Superior temporal gyrus (tissue), 1 donor: ENCODE measurements at regions not wholly inside any gene's neighbourhood (a gene's known extent, or its start where the extent isn't known, plus 50 kb on each side); places are given as distances from the start of the nearest gene placed in this dataset.

Experiments used
- DNase-seq: peaks from one replicate; pipeline ENCODE4 v3.0.0-alpha.2; 2016; ENCODE audit errors: extremely low spot score

DNA sequence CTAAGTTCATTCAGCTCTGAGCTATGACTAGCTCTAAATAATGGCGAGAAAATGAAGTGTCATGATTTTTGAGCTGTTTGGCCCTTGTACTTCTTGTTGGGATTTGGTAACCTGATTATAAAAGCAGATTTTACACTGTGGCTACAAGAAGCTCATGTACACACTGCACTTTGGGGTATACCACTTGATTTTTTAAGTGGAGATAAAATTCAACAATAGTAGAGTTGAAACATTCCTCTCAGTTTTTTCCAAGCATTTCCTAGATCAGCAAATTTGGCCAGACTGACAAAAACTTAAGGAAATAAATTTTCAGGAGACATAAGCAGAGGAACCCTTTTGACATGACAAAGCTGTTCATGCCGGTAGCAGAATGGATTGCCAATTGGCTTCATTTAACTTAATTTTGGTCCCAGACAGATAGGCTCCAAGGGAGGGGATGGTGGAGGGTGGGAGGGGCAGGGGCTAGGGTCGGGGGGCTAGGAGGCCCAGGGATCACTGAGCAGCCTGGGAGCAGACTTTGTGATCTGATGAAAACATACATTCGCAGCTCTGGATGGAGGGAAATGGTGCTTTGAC is 575.9 kb downstream of the METTL15 start:
- DNase-seq, result no peak

DNA sequence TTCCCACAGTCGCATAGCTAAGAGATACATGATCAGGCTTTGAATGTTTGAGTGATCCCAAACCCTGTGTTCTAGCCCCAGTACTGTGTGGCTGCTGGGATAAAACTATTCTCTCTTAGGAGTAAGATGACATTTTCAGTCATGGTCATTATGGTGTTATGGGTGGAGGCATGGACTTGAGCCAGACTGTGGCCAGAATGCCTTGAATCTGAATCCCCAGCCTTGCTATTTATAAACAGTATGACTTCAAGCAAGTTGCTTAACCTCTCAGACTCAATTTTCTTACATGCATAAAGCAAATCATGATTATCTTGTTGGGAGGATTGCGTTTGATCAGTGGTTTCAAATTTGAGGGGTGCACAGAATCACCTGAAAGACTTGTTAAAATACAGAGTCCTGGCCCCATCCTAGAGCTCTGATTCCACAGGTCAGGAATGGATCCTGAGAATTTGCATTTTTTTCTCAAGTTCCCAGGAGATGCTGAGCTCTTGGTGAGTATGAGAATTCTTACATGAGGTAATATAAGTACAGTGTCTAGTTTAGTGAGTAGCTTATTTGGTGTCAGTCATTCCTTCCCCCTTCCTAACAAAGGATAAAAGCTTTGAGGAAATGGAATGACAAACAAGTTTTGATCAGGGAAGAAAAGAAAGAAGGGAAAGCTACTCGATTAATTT is 571.7 kb downstream of the METTL15 start:
- no peak for DNase-seq

DNA sequence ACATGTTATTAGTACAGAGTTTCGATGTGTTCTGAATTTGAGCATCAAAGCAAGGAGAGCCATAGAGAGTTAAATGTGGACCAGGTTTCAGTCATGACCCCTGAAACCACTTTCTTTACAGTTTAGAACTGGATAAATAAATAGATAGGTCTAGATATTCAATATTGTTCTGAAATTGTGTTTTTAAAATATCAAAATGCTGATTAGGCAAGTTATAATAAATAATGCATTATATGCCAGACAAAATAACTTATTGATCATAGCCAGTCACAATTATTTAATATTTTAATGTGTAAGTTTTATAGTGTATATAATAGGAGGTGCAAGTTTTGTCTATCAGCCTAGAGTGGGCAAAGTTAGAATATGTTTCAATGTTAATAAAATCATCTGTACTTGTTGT is 569.5 kb downstream of the METTL15 start:
- no peak for DNase-seq

DNA sequence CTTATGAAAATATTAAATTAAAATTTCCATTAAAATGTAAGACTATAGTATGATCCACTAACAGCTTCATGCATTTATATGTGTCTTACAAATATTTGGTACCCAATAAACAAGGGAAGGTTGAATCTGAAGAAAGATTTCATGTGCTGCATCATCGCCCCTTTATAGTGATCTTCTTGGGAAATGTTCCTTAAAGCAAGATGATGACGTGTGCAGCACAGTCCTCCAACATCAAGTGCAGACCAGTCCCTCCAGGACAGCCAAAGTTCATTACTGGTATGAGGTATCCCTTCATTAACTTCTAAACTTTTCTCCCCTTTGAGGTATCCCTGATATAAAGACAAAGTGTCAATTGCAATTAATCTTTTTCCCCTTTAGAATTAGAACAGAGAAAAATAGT is 567.0 kb downstream of the METTL15 start:
- no peak for DNase-seq

DNA sequence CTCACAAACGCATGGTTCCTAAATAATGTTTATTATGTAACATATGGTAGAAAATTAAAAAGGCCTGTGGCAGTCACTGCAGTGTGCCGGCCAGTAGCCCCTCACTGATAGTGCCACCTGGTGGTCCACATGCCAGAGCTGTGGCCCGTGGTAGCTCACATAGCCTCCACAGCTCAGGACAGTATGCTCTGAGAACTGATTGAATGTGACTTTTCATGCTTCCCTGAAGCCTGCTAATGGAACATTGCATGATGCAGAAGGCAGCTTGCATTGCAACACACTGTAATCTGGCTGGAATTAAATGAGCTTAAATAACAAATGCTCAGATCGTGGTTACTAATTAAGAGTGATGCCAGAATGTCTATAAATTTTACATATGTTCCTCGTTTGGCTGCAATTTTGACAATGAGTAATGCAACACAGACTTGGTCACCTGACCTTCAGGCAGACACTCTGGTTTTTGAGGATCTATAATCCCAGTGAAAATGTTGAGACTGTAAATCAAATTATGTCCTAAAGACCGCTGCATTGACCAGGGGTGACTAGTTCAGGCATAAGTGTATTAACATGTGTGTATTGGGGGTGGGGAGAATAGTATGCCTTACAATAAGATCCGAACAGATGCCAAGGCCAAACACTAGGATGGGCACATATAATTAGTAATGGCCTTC is 566.4 kb downstream of the METTL15 start:
- no peak for DNase-seq

DNA sequence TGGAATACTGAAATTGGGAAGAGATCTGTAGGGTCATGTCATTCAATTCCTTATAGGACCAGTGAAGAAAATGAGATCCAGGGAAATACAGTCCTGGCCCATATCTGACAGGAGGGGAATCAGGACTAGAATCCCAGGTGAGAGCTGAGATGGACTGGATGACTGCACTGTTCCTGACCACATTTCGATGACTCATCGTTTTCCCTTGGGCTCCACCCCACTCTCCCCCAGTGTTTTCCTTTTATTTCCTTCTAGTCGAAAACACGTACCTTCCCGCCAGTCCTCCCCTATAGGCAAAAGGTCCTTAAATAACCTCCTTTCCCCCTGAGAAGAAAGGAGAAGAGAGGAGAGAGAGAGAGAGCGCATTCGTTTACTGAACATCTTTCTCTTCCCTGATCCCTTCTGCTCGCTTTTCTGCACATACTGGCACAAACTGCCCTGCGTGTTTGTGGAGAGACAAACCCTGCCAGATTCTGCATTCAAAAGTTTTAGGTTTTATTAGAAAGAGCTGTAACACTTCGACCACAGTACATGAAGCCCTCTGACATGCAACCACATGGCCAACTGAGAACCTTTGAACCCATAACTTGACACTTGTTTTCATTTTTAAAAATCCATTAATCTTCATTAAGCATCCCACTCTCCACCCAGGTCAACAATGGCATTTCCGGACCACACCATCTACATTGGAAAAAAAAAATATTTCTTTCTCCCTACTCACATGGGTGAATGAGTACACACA is 565.7 kb downstream of the METTL15 start:
- DNase-seq, result no peak

DNA sequence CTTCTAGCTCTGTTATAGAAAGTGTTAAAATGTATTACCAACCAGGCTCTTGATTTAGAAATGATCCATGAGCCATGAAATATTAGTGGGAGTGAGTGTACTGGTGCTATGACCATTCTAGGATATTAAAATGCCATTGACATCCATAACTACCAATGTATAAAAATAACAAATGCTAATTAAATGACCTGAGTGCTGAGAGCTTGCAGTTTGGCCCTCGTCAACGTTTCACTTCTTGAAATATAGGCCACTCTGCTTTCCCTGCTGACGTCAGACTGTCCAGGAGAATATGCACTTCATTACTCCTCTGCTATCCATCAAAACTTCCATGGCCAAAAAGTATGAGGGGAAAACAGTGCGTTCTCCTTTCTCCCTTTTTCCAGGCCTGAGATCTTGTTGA is 563.1 kb downstream of the METTL15 start:
- no peak for DNase-seq

DNA sequence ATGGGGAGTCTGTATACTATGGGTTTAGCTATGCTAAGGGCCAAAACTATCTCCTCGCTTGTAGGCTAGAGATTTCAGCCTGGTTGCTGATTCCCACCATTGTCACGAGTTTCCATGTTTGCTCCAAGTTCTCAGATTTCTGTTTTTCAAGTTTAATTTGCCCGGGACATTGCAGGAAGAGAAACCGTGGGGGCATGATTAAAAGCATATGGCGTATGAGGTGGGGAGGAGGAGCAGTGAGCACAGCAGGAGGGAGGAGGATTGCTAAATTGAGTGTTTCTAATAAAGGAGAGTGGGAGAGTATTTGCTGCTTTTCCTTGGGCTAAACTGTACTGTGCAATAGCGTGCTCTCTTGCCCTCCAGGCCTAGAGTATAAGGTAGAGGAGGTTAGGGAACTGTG is 558.4 kb downstream of the METTL15 start:
- DNase-seq, result no peak

DNA sequence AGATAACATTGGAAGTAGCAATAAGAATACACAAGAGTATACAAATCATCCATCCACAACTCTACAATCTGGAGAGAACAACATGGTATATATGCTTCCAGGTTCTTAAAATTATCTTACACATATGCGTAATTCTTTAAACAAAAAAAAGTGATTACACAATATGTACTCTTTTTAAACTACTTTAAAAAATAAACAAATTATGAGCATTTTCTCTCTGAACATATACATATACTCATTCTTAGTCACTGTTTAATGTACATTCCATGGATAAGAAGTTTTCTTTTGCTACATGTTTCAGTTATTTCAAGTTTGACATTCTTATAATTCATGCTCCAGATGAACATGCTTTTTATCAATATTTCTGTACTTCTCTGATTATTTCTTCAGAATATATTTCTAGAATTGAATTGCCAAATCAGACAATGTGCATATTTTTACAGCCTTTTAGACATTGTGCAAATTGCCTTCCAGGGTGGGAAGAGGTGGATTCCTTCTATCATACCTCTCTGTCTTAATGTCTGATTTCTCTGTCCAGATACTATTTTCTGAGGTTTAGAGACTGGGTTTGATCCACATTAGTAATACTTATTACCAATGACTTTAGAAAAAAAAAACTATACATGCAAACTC is 551.6 kb downstream of the METTL15 start:
- no peak for DNase-seq

DNA sequence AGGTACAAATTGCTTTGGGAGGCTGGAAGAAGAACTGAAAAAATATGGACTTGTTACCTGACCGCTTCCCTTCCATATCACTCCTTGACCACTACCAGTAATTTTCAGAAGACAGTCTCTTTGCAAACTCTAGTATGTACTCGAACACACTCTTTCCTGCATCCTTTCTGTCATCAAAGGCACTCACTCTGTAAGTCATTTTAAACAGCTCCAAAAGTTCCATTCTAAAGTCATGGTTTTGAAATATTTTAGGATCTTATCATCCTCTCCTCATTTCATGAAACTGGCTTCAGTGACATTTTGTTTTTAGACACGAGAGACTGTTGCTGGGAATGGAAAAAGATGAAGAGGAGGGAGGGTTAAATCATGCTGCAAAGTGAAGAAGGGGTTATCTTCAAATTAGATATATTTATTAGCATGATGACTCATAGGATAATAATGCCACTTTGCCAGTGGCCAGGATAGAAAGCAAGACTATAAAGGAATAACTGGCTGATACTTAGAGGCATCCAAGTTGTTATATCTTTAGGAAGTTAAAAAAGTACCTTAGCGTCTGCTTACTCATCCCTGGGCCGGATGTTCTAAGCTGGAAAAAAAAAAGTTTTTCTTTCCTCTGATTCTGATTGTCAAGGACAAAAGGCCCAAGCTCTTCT is 549.3 kb downstream of the METTL15 start:
- DNase-seq, result no peak

DNA sequence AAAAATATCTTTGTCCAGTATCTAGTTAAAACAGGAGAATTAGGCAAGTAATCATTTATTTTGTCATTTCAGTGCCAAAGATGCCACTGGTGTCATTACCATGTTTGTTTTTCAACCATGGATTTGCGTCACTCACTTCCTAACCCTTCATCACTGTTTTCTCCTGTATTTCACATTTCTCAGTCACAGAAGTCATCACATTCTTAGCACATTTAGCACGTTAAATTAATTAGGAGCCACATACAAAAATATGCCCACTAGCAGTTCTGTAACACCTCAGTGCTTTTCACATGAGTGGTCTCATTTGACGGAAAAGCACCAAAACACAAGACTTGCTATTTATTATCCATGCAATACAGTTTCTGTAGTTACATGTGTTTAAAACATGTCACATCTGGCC is 546.0 kb downstream of the METTL15 start:
- no peak for DNase-seq

DNA sequence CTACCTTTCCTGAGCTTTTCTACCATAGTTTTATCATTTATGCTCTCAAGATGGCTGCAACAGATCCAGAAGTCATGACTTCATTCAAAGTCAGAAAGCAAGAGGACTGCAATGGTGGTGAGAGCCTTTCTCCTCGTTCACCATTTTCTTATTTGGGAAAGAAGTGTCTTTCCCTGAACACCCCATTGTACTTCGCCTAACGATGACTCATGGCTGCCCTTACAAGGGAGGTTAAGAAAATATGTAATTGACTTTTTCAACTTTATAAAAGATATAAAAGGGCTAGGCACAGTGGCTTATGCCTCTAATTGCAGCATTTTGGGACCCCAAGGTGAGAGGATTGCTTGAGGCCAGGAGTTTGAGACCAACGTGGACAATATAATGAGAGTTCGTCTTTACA is 541.7 kb downstream of the METTL15 start:
- DNase-seq, result no peak

DNA sequence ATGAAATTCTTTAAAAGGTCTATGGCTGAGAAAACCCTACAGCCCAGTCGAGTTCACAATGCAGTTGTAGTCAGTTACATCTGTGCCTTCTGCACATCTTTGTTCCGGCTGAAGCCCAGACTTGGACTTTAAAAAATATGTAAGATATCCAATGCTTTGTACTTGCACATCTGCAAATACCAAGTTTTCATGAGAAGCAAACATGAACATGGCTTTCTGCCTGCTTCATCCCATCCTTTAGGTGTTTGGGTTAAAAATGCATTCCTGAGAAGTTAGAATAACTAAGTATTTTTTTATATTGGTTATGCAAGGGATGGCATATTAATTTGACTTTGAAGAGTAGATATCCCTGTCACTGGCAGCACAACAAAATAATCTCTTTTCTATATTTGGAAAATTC is 528.4 kb downstream of the METTL15 start:
- no peak for DNase-seq

DNA sequence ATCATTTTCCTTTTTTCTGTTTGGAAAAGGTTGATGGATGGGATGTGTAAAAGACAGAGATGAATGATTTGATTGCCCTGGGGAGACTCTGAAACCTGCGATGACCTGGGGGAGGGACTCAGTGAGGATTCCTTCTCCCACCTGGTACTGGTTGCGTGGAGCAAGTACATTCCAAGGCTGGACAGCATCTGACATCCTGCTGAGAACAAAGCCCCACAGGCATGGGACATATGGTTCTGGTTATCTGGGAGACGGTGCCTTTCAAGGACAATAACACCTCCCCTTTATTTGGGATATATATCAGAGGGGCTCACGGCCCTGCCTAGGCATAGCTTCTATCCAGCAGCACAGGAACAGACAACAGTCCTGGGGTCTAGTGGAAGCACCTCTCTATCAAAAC is 527.8 kb downstream of the METTL15 start:
- no peak for DNase-seq

DNA sequence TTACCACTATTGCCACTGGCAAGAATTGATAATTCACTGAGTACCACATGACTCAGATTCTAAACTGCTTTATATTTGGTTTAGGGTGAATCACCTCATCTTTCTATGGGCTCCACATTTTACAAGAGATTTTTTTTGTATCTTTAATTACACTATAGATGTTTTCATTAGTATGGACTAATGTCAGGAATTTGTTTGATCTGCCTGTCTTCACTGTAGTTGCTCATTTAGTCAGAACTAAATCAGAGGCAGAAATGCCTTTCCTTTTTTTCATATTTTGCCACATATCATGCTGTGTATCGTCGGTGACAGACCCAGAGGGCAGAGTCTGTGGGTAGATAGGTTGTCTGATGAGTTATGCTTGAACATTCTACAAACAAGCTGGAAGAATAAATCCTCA is 524.1 kb downstream of the METTL15 start:
- no peak for DNase-seq

DNA sequence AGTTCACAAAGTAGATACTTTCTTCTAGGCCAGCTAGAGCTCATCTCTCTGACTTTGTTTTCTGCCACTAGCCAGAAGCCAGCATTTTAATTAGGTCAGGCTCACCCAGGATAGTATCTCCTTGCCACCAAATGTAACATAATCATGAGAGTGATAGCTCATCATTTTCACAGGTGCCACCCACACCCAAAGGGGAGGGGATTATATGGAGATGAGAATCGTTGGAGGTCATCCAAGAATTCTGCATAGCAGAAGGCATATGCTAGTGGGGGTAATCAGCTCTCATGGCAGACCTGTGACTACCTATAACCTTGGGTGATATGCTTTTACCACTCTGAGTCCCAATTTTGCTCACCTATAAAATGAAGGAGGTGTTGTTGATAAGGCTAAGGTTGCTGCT is 523.0 kb downstream of the METTL15 start:
- no peak for DNase-seq

DNA sequence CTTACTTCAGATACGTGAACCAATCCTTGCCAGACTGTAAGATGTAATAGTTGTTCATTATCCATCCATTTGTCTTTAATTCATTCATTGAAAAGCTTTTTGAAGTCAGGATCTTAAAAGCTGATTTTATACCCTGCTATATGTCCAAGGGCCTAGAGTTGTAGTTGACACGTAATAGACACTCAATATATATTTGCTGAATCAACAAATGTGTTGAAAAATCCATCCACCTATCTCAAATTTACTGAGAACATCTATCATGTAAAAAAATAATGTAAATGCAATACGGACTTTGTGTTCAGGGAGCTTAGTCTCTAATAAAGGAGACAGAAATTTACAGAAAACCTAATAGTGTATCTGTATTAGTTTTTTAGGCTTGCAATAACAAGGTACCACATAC is 521.0 kb downstream of the METTL15 start:
- no peak for DNase-seq

DNA sequence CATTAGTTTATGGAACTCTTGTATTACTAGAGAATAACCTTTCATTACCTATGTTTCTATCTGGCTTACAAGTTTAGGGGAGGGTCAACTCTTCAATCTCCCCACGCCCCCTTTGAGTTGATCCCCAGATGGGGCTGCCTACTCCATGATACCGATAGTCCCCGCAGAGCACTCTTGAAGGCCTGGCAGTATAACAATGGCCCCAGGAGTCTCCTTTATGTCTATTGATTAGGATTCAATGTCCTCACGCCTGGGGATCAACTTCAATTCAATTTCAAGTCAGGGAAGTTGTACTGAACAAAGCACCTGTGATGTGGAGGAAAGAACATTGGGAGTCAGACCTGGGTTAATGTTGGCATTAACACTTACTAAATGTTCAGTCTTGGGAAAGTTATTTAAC is 520.2 kb downstream of the METTL15 start:
- DNase-seq, result no peak

DNA sequence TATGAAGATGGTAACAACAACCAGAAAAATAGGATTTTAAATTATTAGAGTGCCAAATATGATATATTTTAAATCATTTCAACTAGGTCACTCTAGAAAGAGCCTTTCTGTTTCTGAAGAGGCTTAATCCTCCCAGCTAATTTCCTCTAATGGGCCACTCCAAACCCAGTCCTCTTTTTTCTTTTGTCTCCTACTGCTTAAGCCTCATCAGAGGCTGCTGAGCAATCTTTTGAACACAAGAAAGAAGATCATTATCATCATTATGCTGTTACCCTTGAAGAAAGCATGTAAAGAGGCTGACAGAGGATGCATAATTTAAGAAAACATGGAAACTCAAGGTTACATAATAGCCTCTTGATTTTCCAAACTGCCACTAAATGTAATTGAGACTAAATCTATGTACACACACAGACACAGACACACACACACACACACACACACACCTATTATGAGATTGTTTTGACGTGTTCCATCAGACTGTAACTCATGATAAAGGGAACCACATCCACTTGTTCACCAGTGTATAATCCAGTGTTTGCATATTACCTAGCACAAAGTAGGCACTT is 519.6 kb downstream of the METTL15 start:
- DNase-seq, result no peak

DNA sequence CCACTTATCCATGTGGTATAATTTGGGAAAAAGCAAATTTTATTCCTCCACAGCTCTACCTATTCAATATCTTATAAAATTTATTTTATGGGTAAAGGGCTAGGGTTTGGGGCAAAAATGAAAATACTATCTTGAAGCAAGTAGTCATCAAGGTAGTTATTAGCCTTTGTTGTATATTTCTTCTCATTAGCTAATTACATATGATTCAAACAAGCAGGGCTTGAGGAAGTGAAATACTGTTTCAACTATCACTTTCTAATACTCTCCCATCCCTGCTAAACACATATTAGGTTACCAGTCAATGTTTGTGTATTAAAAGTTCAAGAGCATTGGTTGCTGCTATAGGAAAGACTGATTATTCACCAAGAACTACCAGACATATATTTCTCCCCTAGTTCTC is 517.3 kb downstream of the METTL15 start:
- no peak for DNase-seq

DNA sequence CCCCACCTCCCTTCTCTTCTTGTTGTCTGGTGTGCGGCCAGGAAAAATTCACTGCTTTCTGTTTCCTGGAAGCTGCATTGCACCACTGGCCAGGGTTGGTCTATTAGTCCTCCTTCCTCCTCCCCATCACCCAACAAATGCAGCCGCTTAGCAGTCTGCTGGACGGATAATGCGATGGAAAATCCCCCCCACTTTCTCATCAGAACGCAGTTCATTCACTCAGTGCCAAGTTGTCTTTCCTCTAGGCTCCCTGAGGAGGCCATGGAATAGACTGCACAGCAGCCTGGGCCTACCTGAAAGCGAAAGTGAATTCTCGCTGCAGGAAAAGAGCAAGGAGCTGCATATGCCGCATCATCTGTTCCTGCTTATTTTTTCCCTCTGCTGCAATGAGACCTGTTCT is 513.6 kb downstream of the METTL15 start:
- no peak for DNase-seq
